GM10266 (cell line): ENCODE measurements at regions not wholly inside any gene's neighbourhood (a gene's known extent, or its start where the extent isn't known, plus 50 kb on each side); places are given as distances from the start of the nearest gene placed in this dataset.
"Not testable (repeated sequence)": the region's sequence is repeated elsewhere in the genome, so short reads cannot be mapped to it uniquely, and the experiment has no call there.

Experiments used
- DNase-seq: peaks from one replicate; pipeline ENCODE4 v3.0.0; 2012; ENCODE audit errors: extremely low spot score
- TF ChIP-seq, protein P1 (sequence below): IDR thresholded peaks from 2 replicates; pipeline ENCODE4 v1.5.1; 2012; ENCODE audit warnings: mild to moderate bottlenecking, low read depth; ENCODE audit not compliant: control insufficient read depth, insufficient read depth; ENCODE audit errors: missing control alignments

DNA sequence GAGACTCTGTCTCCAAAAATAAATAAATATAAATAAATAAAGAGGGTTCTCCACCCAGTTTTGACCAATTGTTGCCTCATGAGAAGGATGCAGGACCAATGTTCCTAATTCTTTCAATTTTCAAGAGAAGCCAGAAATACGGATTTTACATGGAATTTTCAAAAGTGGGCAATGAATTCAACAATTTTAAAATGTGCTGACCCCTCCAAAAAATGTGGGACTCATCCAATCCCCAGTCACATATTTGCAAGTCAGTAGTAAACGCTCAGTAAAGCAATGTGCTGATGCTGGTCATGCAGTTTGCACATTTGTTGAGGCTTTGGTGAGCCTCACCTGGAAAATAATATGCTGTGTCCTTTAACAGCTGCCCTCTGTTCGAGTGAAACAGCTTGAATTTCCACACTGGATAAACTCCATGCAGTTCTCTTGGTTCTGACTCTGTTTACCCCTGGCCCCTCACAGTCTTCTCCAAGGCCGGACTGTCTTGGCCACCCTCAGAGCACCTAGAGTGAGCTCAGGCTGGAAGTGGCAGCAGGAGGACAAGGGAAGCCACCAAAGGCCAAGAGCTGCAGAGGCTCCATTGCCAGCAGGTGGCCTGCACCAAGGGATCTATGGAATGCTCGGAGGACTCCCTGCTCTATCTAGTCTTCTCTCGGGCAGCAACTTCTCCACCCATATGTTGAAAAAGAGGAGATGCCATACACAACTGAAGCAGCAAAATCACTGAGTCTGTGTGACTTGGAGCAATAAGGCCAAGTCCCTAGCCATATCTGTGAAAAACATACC is 246.8 kb downstream of the UACA start:
- TF ChIP-seq, protein P1, sequence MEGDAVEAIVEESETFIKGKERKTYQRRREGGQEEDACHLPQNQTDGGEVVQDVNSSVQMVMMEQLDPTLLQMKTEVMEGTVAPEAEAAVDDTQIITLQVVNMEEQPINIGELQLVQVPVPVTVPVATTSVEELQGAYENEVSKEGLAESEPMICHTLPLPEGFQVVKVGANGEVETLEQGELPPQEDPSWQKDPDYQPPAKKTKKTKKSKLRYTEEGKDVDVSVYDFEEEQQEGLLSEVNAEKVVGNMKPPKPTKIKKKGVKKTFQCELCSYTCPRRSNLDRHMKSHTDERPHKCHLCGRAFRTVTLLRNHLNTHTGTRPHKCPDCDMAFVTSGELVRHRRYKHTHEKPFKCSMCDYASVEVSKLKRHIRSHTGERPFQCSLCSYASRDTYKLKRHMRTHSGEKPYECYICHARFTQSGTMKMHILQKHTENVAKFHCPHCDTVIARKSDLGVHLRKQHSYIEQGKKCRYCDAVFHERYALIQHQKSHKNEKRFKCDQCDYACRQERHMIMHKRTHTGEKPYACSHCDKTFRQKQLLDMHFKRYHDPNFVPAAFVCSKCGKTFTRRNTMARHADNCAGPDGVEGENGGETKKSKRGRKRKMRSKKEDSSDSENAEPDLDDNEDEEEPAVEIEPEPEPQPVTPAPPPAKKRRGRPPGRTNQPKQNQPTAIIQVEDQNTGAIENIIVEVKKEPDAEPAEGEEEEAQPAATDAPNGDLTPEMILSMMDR: no peak
- DNase-seq: no peak

DNA sequence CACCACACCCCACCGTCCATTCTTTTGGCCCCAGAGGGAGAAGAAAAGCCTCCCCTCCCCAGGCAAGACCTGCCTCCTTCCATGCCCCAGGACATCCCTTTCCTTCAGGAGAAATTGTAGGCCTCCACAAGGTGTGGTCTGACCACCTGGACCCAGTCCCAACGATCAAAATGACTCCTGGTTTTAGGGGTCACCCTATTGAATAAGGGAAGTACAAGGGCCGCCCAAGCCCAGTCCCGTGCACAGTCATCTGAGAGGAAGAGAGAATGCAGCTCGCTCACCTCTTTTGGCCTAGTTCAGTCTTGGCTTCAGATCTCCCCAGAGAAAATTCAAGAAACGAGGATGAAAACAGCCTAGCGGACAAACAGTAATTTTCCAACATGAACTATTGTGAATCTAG is 249.1 kb downstream of the UACA start:
- DNase-seq: no peak
- TF ChIP-seq, protein P1: no peak

DNA sequence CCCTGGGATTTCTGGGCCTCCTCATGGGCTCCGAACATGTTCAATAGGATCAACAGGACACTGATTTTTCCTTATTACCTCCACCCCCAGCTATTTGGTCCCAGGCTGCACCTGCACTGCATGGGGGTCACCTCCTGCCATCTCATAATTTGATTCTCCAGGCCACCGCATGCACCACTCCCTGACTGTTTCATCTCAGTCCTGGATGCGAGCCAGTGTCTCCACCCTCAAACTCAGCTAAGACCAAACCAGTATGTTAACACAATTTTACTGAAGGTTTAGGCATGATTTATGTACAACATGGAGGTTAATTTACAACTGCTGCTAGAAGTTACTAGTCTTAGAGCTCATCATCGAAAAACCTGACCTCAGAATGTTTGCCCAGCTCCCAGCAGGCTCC is 249.5 kb downstream of the UACA start:
- no peak for DNase-seq
- TF ChIP-seq, protein P1: no peak

DNA sequence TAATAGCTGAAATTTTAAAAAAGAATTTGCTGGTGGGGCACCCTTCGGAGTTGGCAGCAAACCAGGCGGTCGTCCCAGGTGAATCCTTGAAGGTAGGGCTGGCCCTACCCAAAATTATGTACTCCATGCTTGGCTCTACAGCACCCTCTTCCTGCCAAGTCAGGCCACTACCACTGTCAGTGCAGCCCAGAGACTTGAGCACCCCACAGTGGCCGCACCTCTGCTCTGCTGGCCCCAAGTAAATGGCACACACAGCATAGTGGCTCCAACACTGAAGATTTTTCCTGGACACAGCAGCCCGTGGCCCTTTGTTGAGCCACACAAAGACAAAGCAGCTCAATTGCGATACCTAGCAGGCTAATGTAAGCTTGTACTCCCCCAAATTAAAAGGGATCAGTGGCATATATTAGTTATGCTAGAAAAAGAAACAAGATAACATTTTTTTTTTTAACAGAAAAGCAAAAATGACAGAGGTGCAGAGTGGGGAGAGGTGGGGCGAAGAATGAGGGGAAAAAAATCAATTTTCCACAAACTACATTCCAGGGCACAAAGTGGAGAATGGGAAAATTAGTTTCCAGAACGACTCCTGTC is 250.5 kb downstream of the UACA start:
- TF ChIP-seq, protein P1: peak; percentile 89
- DNase-seq: peak; percentile 71

DNA sequence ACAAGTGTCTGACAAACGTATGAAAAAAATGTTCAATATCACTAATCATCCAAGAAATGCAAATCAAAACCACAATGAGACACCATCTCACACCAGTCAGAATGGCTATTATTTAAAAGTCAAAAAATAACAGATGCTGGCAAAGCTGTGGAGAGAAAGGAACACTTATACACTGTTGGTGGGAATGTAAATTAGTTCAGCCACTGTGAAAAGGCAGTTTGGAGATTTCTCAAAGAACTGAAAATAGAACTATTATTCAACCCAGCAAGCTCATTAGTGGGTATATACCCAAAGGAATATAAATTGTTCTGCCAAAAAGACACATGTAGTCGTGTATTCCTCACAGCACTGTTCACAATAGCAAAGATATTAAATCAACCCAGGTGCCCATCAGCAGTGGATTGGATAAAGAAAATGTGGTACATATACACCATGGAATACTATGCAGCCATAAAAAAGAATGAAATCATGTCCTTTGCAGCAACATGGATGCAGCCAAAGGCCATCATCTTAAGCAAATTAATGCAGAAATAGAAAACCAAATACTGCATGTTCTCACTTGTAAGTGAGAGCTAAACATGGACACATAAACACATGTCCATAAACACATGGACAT is 251.3 kb downstream of the UACA start:
- not testable (repeated sequence) for DNase-seq

DNA sequence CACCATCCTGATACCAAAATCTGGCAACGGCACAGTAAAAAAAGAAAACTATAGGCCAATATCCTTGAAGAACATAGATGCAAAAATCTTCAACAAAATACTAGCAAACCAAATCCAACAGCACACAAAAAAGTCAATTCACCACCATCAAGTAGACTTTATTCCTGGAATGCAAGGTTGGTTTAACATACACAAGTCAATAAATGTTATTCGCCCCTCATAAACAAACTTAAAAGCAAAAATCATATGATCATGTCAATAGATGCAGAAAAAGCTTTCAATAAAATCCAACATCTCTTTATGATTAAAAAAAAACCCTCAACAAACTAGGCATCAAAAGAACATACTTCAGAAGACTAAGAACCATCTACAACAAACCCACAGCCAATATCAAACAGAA is 252.9 kb downstream of the UACA start:
- DNase-seq: no peak
- TF ChIP-seq, protein P1: no peak

DNA sequence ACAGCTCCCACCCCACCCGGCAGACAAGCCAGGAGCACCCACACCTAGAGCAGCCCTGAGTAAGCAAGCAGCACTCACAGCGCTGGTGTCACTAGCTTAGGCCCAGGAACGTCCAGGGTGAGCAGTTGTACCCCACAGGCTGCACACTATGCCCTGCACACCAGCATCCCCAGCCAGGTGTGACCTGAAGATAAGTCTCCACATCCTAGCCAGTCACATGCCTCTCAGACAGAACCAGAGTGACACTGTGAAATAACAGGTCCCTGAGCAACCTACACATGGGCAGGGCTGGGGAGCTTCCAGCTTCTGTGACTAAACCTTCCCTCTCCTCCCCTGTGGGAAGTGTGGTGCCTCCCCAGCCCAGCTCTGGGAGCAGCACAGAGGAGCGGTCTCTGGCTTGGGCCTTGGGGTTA is 253.6 kb downstream of the UACA start:
- no peak for DNase-seq
- TF ChIP-seq, protein P1: no peak
